Parathyroid adenoma (tissue), 2 donors: ENCODE measurements at regions not wholly inside any gene's neighbourhood (a gene's known extent, or its start where the extent isn't known, plus 50 kb on each side); places are given as distances from the start of the nearest gene placed in this dataset.
"Not testable (repeated sequence)": the region's sequence is repeated elsewhere in the genome, so short reads cannot be mapped to it uniquely, and the experiment has no call there.

ENCODE experiments used
- H2AFZ ChIP-seq: fragments of 300-600 bp; sonication (generic); one replicate; pipeline ENCODE4 v1.7.0; 2017; ENCODE audit warnings: antibody characterized with exemption, mild to moderate bottlenecking
- H3K27ac ChIP-seq: fragments of 300-600 bp; sonication (generic); one replicate; pipeline ENCODE4 v1.7.0; 2017
- H3K27me3 ChIP-seq: fragments of 300-600 bp; sonication (generic); one replicate; pipeline ENCODE4 v1.7.0; 2017; ENCODE audit warnings: low read length; ENCODE audit not compliant: control insufficient read depth, insufficient read depth
- H3K36me3 ChIP-seq: fragments of 300-600 bp; sonication (generic); one replicate; pipeline ENCODE4 v1.7.0; 2017; ENCODE audit warnings: low read length; ENCODE audit not compliant: control insufficient read depth, insufficient read depth
- H3K4me1 ChIP-seq: fragments of 300-600 bp; sonication (generic); one replicate; pipeline ENCODE4 v1.7.0; 2017; ENCODE audit warnings: control low read depth
- H3K4me2 ChIP-seq: fragments of 300-600 bp; sonication (generic); one replicate; pipeline ENCODE4 v1.7.0; 2017; ENCODE audit warnings: low read length
- H3K4me3 ChIP-seq: fragments of 300-600 bp; sonication (generic); one replicate; pipeline ENCODE4 v1.7.0; 2017; ENCODE audit warnings: low read depth, low read length
- H3K79me2 ChIP-seq: fragments of 300-600 bp; sonication (generic); one replicate; pipeline ENCODE4 v1.7.0; 2017; ENCODE audit warnings: control low read depth
- H3K9ac ChIP-seq: fragments of 300-600 bp; sonication (generic); one replicate; pipeline ENCODE4 v1.7.0; 2017; ENCODE audit warnings: mild to moderate bottlenecking
- H3K9me3 ChIP-seq: fragments of 300-600 bp; sonication (generic); one replicate; pipeline ENCODE4 v1.7.0; 2017; ENCODE audit warnings: low read length; ENCODE audit not compliant: control insufficient read depth
- CTCF ChIP-seq: fragments of 300-600 bp; sonication (generic); IDR thresholded peaks from one replicate; pipeline ENCODE4 v1.7.0; 2017; ENCODE audit warnings: antibody characterized with exemption, mild to moderate bottlenecking
- donor health status: primary hyperparathyroidism.

GRCh38 chr11:106311531-106312230 is 234.2 kb downstream of the AASDHPPT start:
- TF ChIP-seq CTCF = no peak
- H3K4me2 ChIP-seq = no peak overlapping the region
- no peaks in the 10 kb centered on the region for H3K36me3 ChIP-seq
- no peak overlapping the region for H3K9ac ChIP-seq
- no peak overlapping the region for H3K4me3 ChIP-seq
- no peak overlapping the region for H2AFZ ChIP-seq
- no peaks in the 10 kb centered on the region for H3K27me3 ChIP-seq
- H3K79me2 ChIP-seq = no peaks in the 10 kb centered on the region
- no peaks in the 10 kb centered on the region for H3K9me3 ChIP-seq
- H3K4me1 ChIP-seq = no peaks in the 10 kb centered on the region
- H3K27ac ChIP-seq = no peak overlapping the region

GRCh38 chr11:106317208-106317773 is 239.8 kb downstream of the AASDHPPT start:
- H3K27me3 ChIP-seq, H3K9me3 ChIP-seq, H2AFZ ChIP-seq, H3K79me2 ChIP-seq, H3K4me2 ChIP-seq, H3K4me3 ChIP-seq, H3K4me1 ChIP-seq, H3K9ac ChIP-seq, H3K27ac ChIP-seq, H3K36me3 ChIP-seq: not testable (repeated sequence)

DNA sequence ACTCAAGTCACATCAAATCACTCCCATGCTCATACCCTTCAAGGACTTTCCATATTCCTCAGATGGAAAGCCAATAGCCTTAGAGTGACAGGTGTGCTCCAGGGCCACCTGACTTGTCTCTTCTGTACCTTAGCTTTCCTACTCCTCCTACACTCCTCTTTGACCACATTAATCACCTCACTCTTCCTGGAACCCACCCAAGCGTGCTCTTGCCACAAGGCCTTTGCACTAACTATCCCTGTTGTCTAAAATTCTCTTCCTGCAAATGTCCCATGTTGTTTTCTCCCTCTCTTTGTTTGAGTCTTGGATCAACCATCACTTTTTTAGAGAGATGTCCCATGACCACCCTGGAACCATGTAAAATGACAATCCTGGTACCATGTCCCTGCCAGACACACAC is 244.1 kb downstream of the AASDHPPT start:
- Histone ChIP-seq H3K27ac (no peak overlapping the region), H3K4me1 (no peaks in the 10 kb centered on the region), H3K79me2 (no peaks in the 10 kb centered on the region), H3K9ac (no peak overlapping the region), H2AFZ (no peak overlapping the region), H3K4me3 (no peak overlapping the region), H3K27me3 (no peaks in the 10 kb centered on the region), H3K9me3 (no peaks in the 10 kb centered on the region), H3K4me2 (no peak overlapping the region), H3K36me3 (no peaks in the 10 kb centered on the region)
- TF ChIP-seq CTCF = no peak

GRCh38 chr11:106322106-106322505 is 244.6 kb downstream of the AASDHPPT start:
- TF ChIP-seq CTCF = no peak
- no peaks in the 10 kb centered on the region for H3K36me3 ChIP-seq
- no peak overlapping the region for H2AFZ ChIP-seq
- no peaks in the 10 kb centered on the region for H3K79me2 ChIP-seq
- no peak overlapping the region for H3K27ac ChIP-seq
- H3K27me3 ChIP-seq = no peaks in the 10 kb centered on the region
- no peak overlapping the region for H3K4me2 ChIP-seq
- no peaks in the 10 kb centered on the region for H3K4me1 ChIP-seq
- H3K9me3 ChIP-seq = no peaks in the 10 kb centered on the region
- H3K4me3 ChIP-seq = no peak overlapping the region
- no peak overlapping the region for H3K9ac ChIP-seq

GRCh38 chr11:106326087-106326486 is 248.6 kb downstream of the AASDHPPT start:
- H3K4me3 ChIP-seq = no peak overlapping the region
- H2AFZ ChIP-seq = no peak overlapping the region
- H3K9me3 ChIP-seq = no peaks in the 10 kb centered on the region
- no peaks in the 10 kb centered on the region for H3K4me1 ChIP-seq
- H3K27me3 ChIP-seq = no peaks in the 10 kb centered on the region
- no peak overlapping the region for H3K9ac ChIP-seq
- H3K36me3 ChIP-seq = no peaks in the 10 kb centered on the region
- TF ChIP-seq CTCF = no peak
- no peak overlapping the region for H3K4me2 ChIP-seq
- H3K79me2 ChIP-seq = no peaks in the 10 kb centered on the region
- H3K27ac ChIP-seq = no peak overlapping the region
